ENCODE measurements at regions not wholly inside any gene's neighbourhood (a gene's known extent, or its start where the extent isn't known, plus 50 kb on each side); places are given as distances from the start of the nearest gene placed in this dataset.
A peak's percentile ranks its signal among the peaks of the same experiment; 100 is the strongest.

- DNase-seq (ENCODE audit: low spot score): no peak
Measured at GRCh38 chr20:24777746-24778145, 171.3 kb upstream of the CST7 start.

- no peak for DNase-seq (ENCODE audit: low spot score)
Measured at GRCh38 chr20:24778585-24779031, 170.5 kb upstream of the CST7 start.

- DNase-seq (ENCODE audit: low spot score): no peak
Measured at GRCh38 chr20:24779131-24779530, 169.9 kb upstream of the CST7 start.

- DNase-seq (ENCODE audit: low spot score): no peak
Measured at GRCh38 chr20:24779946-24780345, 169.1 kb upstream of the CST7 start.

GRCh38 chr20:24780674-24781417, 168.2 kb upstream of the CST7 start:
- no peak for DNase-seq (ENCODE audit: low spot score)

- peak; percentile 20 for DNase-seq (ENCODE audit: low spot score)
Measured at GRCh38 chr20:24781418-24781980, 167.6 kb upstream of the CST7 start.

- DNase-seq (ENCODE audit: low spot score): no peak
Measured at GRCh38 chr20:24782301-24782700, 166.8 kb upstream of the CST7 start.

- no peak for DNase-seq (ENCODE audit: low spot score)
Measured at GRCh38 chr20:24782801-24783630, 166.1 kb upstream of the CST7 start.

- no peak for DNase-seq (ENCODE audit: low spot score)
Measured at GRCh38 chr20:24783631-24784492, 165.2 kb upstream of the CST7 start.

- no peak for DNase-seq (ENCODE audit: low spot score)
Measured at GRCh38 chr20:24784607-24785006, 164.5 kb upstream of the CST7 start.

- DNase-seq (ENCODE audit: low spot score): peak; percentile 54
Measured at GRCh38 chr20:24785141-24786110, 163.6 kb upstream of the CST7 start.

GRCh38 chr20:24786111-24786495, 163.0 kb upstream of the CST7 start:
- DNase-seq (ENCODE audit: low spot score): no peak

- DNase-seq (ENCODE audit: low spot score): no peak
Measured at GRCh38 chr20:24786646-24787045, 162.4 kb upstream of the CST7 start.

- DNase-seq (ENCODE audit: low spot score): no peak
Measured at GRCh38 chr20:24787071-24787470, 162.0 kb upstream of the CST7 start.

- no peak for DNase-seq (ENCODE audit: low spot score)
Measured at GRCh38 chr20:24787621-24788020, 161.4 kb upstream of the CST7 start.

- DNase-seq (ENCODE audit: low spot score): no peak
Measured at GRCh38 chr20:24789877-24790276, 159.2 kb upstream of the CST7 start.

- no peak for DNase-seq (ENCODE audit: low spot score)
Measured at GRCh38 chr20:24790746-24791283, 158.3 kb upstream of the CST7 start.

GRCh38 chr20:24791953-24792352, 157.1 kb upstream of the CST7 start:
- DNase-seq (ENCODE audit: low spot score): no peak

- DNase-seq (ENCODE audit: low spot score): no peak
Measured at GRCh38 chr20:24792641-24793495, 156.2 kb upstream of the CST7 start.
